K562 (cell line): ENCODE measurements at regions not wholly inside any gene's neighbourhood (a gene's known extent, or its start where the extent isn't known, plus 50 kb on each side); places are given as distances from the start of the nearest gene placed in this dataset.

Experiments used
- CTCF ChIP-seq, 3 experiments: IDR thresholded peaks in 2 of 3; conservative IDR thresholded peaks in 1 of 3; 2 replicates each; pipeline ENCODE4 v1.5.1; 2011 to 2012; ENCODE audit warnings: low read length in 3 of 3, mild to moderate bottlenecking in 3 of 3, control low read depth in 2 of 3, improper control_type of control experiment in 1 of 3, inconsistent platforms in 1 of 3, low read depth in 1 of 3, mixed read lengths in 1 of 3, moderate library complexity in 1 of 3; ENCODE audit not compliant: insufficient read depth in 2 of 3
- IRF9 ChIP-seq: fragments of 450-650 bp; IDR thresholded peaks from 2 replicates; pipeline ENCODE4 v1.6.1; 2016; ENCODE audit warnings: missing biosample characterization, missing genetic modification characterization
- TF ChIP-seq, protein P1 (sequence below): sonication (generic); formaldehyde crosslinking; IDR thresholded peaks from 2 replicates; pipeline ENCODE4 v1.9.0; 2022; ENCODE audit warnings: mild to moderate bottlenecking, missing genetic modification reagents

GRCh38 chr2:204272089-204272488, 273.2 kb upstream of the PARD3B start:
- no peak for TF ChIP-seq CTCF (IDR thresholded peaks at IDR 0.05 in 2 of 3, conservative IDR thresholded peaks at IDR 0.05 in 1 of 3; ENCODE audit: insufficient read depth in 2 of 3, low read depth in 1 of 3, low read length in 3 of 3)
- TF ChIP-seq, protein P1, sequence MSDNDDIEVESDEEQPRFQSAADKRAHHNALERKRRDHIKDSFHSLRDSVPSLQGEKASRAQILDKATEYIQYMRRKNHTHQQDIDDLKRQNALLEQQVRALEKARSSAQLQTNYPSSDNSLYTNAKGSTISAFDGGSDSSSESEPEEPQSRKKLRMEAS (CRISPR knock-in tag) = no peak
- no peak for TF ChIP-seq IRF9 (tag)
